Mucosa of descending colon (tissue), 3 donors: ENCODE measurements at regions not wholly inside any gene's neighbourhood (a gene's known extent, or its start where the extent isn't known, plus 50 kb on each side); places are given as distances from the start of the nearest gene placed in this dataset.

Experiments used
- ATAC-seq: fragments of 200-7000 bp; cut with Tn5 transposase; one replicate; pipeline ENCODE4 v1.9.1; 2020; ENCODE audit warnings: mild to moderate bottlenecking, moderate library complexity
- DNase-seq, 3 donors: peaks; one replicate each; pipeline ENCODE4 v3.0.0-alpha.2; 2020
- H3K36me3 ChIP-seq: fragments of 200-600 bp; one replicate; pipeline ENCODE4 v1.8.0; 2021; ENCODE audit warnings: low read depth, mild to moderate bottlenecking
- H3K4me1 ChIP-seq: fragments of 200-600 bp; one replicate; pipeline ENCODE4 v1.8.0; 2021; ENCODE audit warnings: low read depth, mild to moderate bottlenecking
- H3K4me3 ChIP-seq: fragments of 200-600 bp; one replicate; pipeline ENCODE4 v1.8.0; 2021; ENCODE audit warnings: mild to moderate bottlenecking
- H3K9me3 ChIP-seq: fragments of 200-600 bp; one replicate; pipeline ENCODE4 v1.8.0; 2021; ENCODE audit warnings: mild to moderate bottlenecking
- CTCF ChIP-seq: fragments of 200-600 bp; IDR thresholded peaks from one replicate; pipeline ENCODE4 v1.8.0; 2022; ENCODE audit warnings: antibody characterized with exemption, mild to moderate bottlenecking
- intact Hi-C, 2 donors: fragments of 100-400 bp; cut with DNase I in 1 of 2; cut with micrococcal nuclease in 1 of 2; formaldehyde crosslinking; loops; one replicate each; pipeline versions ENCODE4 v1.11.0 to v1.11.1; 2022; cut with DNase I, micrococcal nuclease
- donor health status: DM: no; HTN: no; CAD: no; lungs with moderate emphysema.
- donor health status: DM: no; HTN: no; CAD: no.
- donor health status: DM: no; HTN: yes; CAD: no.

- no peaks in the 10 kb centered on the region for H3K9me3 ChIP-seq
- H3K4me3 ChIP-seq, result no peak overlapping the region
- intact Hi-C loops, result no loop called here
- ATAC-seq (no peak), DNase-seq (no peak)
- no peaks in the 10 kb centered on the region for H3K4me1 ChIP-seq
- TF ChIP-seq CTCF, result no peak
- no peaks in the 10 kb centered on the region for H3K36me3 ChIP-seq
Measured at GRCh38 chr5:90338712-90339372, 70.7 kb downstream of the CETN3 start.

DNA sequence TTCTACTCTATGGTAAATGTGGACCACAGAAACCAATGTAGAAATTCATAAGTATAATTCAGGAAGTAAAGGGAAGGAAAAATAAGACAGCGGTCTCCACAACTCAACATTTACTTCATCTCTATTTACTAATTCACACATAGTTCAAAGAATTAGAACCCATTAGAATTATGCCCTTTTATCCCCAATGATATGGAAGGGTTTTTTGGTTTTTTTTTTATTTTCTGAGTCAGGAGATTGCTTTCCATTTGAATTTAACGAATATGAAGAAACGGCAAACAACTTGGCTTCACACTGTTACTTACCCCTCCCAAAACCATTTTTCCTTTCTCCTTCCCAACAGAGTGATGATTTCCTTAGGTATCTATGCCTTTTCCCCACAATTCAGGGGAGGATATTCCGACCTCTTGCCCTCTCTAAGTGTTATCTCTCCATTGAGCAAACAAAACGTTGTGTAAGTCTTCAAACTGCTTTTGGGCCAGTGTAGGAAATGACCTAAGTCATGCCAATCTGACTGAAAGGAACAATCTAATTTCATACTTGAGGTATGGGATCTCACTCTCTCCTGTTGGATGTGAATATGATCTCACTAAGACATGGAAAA is 72.0 kb downstream of the CETN3 start:
- H3K4me1 ChIP-seq, result no peaks in the 10 kb centered on the region
- H3K9me3 ChIP-seq, result no peaks in the 10 kb centered on the region
- H3K36me3 ChIP-seq, result no peaks in the 10 kb centered on the region
- DNase-seq, result no peak
- TF ChIP-seq CTCF, result no peak
- intact Hi-C loops, result no loop called here
- no peak overlapping the region for H3K4me3 ChIP-seq
- no peak for ATAC-seq

DNA sequence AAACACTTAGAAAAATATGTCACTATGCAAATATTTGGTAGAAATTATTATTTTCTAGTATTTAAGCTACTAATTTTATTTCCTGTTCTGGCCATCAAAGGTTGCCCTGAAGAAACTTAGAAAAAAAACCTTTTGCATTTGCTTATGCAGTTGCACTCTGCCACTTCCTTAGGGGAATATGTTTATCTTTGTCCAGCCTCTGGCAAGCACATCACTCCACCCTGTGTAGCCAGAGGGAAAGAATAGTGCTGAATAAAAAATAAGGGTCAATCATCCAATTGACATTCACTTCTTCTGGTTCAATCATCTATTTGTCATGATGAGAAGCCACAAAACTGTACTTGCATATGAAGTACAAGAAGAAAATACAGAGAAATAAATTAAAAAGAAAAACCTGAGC is 72.8 kb downstream of the CETN3 start:
- no peaks in the 10 kb centered on the region for H3K36me3 ChIP-seq
- no peak overlapping the region for H3K4me3 ChIP-seq
- no peak for TF ChIP-seq CTCF
- no peaks in the 10 kb centered on the region for H3K4me1 ChIP-seq
- ATAC-seq (no peak), DNase-seq (no peak)
- no peaks in the 10 kb centered on the region for H3K9me3 ChIP-seq
- intact Hi-C loops, result no loop called here

DNA sequence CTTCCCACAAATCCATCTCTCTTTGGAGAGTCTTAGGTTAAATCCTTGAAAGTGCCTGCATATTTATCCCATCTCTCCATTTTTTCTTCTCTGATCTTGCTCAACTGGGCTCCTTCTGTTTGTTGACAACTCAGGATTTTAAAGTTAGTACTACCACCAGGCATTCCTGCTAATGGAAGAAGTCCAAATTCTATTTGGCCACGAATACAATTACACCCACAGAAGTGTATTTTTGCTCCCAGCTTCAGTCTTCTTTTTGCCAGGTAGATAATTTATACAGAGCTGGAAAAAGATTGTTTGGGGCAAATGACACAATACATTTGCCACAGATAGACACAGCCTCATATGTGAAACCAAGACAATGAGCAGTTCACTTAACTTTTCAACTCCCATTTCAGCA is 74.8 kb downstream of the CETN3 start:
- intact Hi-C loops, result no loop called here
- ATAC-seq (no peak), DNase-seq (no peak)
- Histone ChIP-seq H3K36me3 (no peaks in the 10 kb centered on the region), H3K9me3 (no peaks in the 10 kb centered on the region), H3K4me1 (no peaks in the 10 kb centered on the region), H3K4me3 (no peak overlapping the region)
- no peak for TF ChIP-seq CTCF

GRCh38 chr5:90329911-90330310 is 79.6 kb downstream of the CETN3 start:
- ATAC-seq (no peak), DNase-seq (no peak)
- Histone ChIP-seq H3K4me1 (no peaks in the 10 kb centered on the region), H3K4me3 (no peak overlapping the region), H3K36me3 (no peaks in the 10 kb centered on the region), H3K9me3 (no peaks in the 10 kb centered on the region)
- intact Hi-C loops, result no loop called here
- TF ChIP-seq CTCF, result no peak

- Histone ChIP-seq H3K36me3 (no peaks in the 10 kb centered on the region), H3K9me3 (no peaks in the 10 kb centered on the region), H3K4me1 (no peaks in the 10 kb centered on the region), H3K4me3 (no peak overlapping the region)
- DNase-seq (no peak), ATAC-seq (no peak)
- intact Hi-C loops, result no loop called here
- TF ChIP-seq CTCF, result no peak
Measured at GRCh38 chr5:90326995-90327394, 82.6 kb downstream of the CETN3 start.
